Kidney epithelial cell (primary cell): ENCODE measurements at regions not wholly inside any gene's neighbourhood (a gene's known extent, or its start where the extent isn't known, plus 50 kb on each side); places are given as distances from the start of the nearest gene placed in this dataset.

Source experiments
- DNase-seq: peaks from one replicate; pipeline ENCODE4 v3.0.0-alpha.2; 2010; ENCODE audit warnings: low read depth
- H3K27me3 ChIP-seq: 2 replicates; pipeline ENCODE4 v1.6.0; 2011; ENCODE audit warnings: low read length; ENCODE audit not compliant: control insufficient read depth, insufficient read depth
- H3K36me3 ChIP-seq: 2 replicates; pipeline ENCODE4 v1.5.1; 2011; ENCODE audit warnings: low read length; ENCODE audit not compliant: control insufficient read depth, insufficient read depth
- H3K4me3 ChIP-seq: 2 replicates; pipeline ENCODE4 v1.5.1; 2011; ENCODE audit warnings: low read depth, mild to moderate bottlenecking, control low read depth, low read length
- TF ChIP-seq, protein P1 (sequence below): IDR thresholded peaks from 2 replicates; pipeline ENCODE4 v1.5.1; 2011; ENCODE audit warnings: mild to moderate bottlenecking, moderate library complexity, low read length, control low read depth, inconsistent platforms; ENCODE audit not compliant: insufficient read depth, poor library complexity, severe bottlenecking

DNA sequence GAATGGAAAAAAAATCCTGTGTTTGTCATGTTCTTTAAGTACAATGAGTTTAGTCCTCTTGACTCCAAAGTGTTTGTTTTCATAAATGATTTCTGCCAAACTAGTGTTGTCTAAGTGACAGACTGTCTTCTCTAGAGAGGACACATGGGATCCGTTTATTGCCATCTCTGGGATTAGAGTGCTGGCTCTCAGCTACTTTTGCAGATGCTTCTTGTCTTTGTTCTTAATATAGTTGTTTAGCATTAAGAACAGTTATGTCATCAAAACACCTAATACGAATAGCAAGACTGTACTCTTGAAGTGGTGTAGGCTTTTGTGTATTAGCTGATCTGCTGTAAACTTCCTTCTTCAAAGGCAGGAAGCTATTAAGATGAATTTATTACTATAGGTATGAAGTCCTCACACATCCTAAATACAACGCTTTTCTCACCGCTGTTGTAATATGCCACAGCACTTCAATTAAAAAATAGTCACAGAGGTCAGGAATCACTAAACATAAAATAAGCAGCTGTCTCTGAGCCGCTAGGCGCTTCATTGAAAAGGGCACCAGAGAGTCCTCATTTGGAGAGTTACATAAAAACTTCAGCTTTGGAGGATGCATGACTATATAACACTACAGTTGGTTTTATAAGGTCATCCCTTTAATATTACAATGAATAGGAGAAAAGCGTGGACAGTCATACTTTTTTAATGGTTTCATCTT is 128.3 kb upstream of the ZNF385D start:
- no peaks in the 10 kb centered on the region for H3K36me3 ChIP-seq
- H3K4me3 ChIP-seq: no peak overlapping the region
- H3K27me3 ChIP-seq: no peaks in the 10 kb centered on the region
- no peak for DNase-seq
- TF ChIP-seq, protein P1, sequence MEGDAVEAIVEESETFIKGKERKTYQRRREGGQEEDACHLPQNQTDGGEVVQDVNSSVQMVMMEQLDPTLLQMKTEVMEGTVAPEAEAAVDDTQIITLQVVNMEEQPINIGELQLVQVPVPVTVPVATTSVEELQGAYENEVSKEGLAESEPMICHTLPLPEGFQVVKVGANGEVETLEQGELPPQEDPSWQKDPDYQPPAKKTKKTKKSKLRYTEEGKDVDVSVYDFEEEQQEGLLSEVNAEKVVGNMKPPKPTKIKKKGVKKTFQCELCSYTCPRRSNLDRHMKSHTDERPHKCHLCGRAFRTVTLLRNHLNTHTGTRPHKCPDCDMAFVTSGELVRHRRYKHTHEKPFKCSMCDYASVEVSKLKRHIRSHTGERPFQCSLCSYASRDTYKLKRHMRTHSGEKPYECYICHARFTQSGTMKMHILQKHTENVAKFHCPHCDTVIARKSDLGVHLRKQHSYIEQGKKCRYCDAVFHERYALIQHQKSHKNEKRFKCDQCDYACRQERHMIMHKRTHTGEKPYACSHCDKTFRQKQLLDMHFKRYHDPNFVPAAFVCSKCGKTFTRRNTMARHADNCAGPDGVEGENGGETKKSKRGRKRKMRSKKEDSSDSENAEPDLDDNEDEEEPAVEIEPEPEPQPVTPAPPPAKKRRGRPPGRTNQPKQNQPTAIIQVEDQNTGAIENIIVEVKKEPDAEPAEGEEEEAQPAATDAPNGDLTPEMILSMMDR: no peak

- H3K36me3 ChIP-seq: no peaks in the 10 kb centered on the region
- H3K27me3 ChIP-seq: no peaks in the 10 kb centered on the region
- TF ChIP-seq, protein P1: no peak
- no peak for DNase-seq
- H3K4me3 ChIP-seq: no peak overlapping the region
These were observed 137.6 kb upstream of the ZNF385D start for GRCh38 chr3:21888656-21889055.

GRCh38 chr3:21889166-21889565 is 138.2 kb upstream of the ZNF385D start:
- TF ChIP-seq, protein P1: no peak
- DNase-seq: no peak

GRCh38 chr3:21892104-21892503 is 141.1 kb upstream of the ZNF385D start:
- Histone ChIP-seq H3K4me3 (no peak overlapping the region), H3K27me3 (no peaks in the 10 kb centered on the region), H3K36me3 (no peaks in the 10 kb centered on the region)
- TF ChIP-seq, protein P1: no peak
- DNase-seq: no peak

More at GRCh38 chr3:21889166-21889565, 138.2 kb upstream of the ZNF385D start:
- no peaks in the 10 kb centered on the region for H3K27me3 ChIP-seq
- H3K36me3 ChIP-seq: no peaks in the 10 kb centered on the region
- H3K4me3 ChIP-seq: no peak overlapping the region

DNA sequence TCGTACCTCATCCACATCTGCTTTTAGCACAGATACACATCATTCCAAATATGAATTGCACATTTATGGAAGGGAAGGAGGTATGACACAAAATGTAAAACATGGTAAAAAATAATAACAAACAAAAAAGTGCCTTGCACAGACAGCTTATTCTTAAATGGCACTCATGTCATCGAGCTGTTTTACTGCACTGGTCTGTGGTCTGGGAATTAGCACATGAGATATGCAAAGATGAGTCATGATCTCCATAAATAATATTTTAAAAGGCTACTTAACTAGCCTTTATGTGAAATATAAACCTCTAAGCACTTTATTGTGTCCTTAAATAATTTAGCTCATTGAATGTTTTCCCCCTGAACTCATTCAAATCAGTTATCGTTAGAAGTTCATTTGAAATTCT is 142.2 kb upstream of the ZNF385D start:
- DNase-seq: no peak
- H3K4me3 ChIP-seq: no peak overlapping the region
- H3K27me3 ChIP-seq: no peaks in the 10 kb centered on the region
- TF ChIP-seq, protein P1: no peak
- no peaks in the 10 kb centered on the region for H3K36me3 ChIP-seq

GRCh38 chr3:21894459-21895340 is 143.7 kb upstream of the ZNF385D start:
- Histone ChIP-seq H3K4me3 (no peak overlapping the region), H3K36me3 (no peaks in the 10 kb centered on the region), H3K27me3 (no peaks in the 10 kb centered on the region)
- no peak for DNase-seq
- TF ChIP-seq, protein P1: peak; percentile 43
